ENCODE measurements at regions not wholly inside any gene's neighbourhood (a gene's known extent, or its start where the extent isn't known, plus 50 kb on each side); places are given as distances from the start of the nearest gene placed in this dataset.
"Not testable (repeated sequence)": the region's sequence is repeated elsewhere in the genome, so short reads cannot be mapped to it uniquely, and the experiment has no call there.

- DNase-seq (ENCODE audit: low spot score): no peak
These were observed 75.6 kb upstream of the RASEF start for GRCh38 chr9:83138422-83139135.

GRCh38 chr9:83133316-83133715, 70.4 kb upstream of the RASEF start:
- no peak for DNase-seq (ENCODE audit: low spot score)

- no peak for DNase-seq (ENCODE audit: low spot score)
These were observed 69.8 kb upstream of the RASEF start for GRCh38 chr9:83132768-83133167.

GRCh38 chr9:83130541-83130940, 67.6 kb upstream of the RASEF start:
- no peak for DNase-seq (ENCODE audit: low spot score)

DNA sequence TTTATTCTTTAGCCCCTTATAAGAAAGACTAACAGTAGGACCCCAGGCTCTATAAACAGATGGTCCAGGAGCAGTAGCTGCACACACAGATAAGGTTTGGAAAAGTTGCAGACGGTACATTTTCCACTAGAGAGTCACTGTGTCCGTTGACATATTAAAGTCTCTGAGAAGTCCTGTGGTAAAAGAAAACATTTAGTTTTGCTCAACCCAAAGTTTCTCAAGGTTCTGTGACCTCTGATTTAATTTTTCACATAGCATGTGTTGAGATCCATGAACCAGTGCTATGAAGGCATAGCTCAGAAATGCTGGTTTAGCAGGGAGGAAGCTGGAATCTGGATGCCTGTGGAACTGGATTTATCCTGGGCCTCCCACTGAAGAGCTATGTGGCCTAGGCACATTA, 62.7 kb upstream of the RASEF start:
- DNase-seq (ENCODE audit: low spot score): no peak

GRCh38 chr9:83119873-83120272, 56.9 kb upstream of the RASEF start:
- DNase-seq (ENCODE audit: low spot score): no peak

DNA sequence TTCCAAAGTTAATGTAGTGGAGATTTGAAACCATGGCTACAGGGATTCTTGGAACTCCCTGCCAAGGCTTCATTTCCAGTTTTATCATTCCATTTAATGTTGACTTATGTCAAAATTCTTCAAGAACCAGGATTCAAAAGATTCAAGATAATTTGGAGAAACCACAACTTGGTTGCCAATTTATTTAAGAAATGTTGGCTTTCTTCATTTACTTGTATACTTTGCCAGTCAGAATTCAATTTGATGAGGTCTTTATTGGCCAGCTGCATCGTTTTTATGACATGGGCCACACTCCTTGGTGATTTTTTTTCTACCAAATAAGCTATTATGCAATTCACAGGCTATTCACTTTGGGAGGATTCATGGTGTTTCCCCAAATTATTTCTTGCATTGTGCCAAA, 53.1 kb upstream of the RASEF start:
- DNase-seq (ENCODE audit: low spot score): no peak

GRCh38 chr9:83113445-83113844, 50.5 kb upstream of the RASEF start:
- DNase-seq (ENCODE audit: low spot score): not testable (repeated sequence)

Measured in iPS-NIHi11 (cell line).